ENCODE measurements at regions not wholly inside any gene's neighbourhood (a gene's known extent, or its start where the extent isn't known, plus 50 kb on each side); places are given as distances from the start of the nearest gene placed in this dataset.
"Not testable (repeated sequence)": the region's sequence is repeated elsewhere in the genome, so short reads cannot be mapped to it uniquely, and the experiment has no call there.

DNA sequence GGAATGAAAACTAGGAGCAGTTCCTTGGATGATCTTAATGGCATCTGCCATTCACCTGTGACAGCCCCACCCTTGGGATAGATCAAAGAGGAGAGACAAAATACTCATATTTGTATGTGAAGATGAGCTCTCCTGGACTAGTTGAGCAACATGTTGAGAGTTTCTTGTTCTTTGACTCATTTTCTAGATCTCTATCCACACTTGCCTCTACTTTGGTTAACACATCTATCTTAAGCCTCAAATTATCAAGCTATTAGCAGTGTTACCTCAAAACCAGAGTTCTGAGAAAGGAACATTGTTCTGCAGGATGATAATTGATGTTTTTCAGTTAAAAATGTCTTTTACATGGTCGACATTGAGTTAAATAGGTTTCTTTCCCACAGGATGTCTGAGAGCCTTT is 94.2 kb upstream of the TEX13D start:
- DNase-seq: no peak

DNA sequence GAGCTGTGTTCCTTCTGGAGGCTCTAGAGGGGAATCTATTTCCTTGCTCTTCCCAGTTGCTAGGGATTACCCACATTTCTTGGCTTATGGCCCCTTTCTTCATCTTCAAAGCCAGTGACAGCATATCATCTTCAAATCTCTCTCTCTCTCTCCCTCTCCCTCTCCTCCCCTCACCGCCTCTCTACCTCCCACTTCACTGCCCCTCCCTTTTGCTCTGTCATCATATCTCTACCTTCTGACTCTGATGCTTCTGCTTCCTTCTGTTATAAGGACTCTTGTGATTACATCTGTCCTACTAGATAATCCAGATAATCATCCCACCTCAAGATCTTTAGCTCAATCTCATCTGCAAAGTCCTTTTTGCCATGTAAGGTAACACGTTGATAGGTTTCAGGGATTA is 93.1 kb upstream of the TEX13D start:
- DNase-seq: no peak

DNA sequence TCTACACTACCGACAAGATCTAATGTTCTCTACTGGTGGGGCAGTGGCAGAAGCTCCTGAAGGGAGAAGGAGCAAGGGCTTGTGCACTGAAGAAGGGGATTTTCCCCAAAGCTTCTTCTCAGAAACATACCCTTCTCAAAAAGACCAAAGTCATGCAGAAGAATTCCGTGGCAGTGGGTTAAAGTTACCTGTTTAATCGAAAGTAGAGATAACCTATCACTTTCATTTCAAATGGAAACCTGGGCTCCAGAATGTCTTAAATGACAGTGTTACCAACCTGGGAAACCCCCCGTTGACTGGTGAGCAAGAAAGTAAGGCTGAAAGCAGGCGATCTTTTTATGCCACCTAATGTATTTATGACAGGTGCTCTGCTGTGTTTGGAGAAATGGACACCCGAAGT is 92.5 kb upstream of the TEX13D start:
- no peak for DNase-seq

DNA sequence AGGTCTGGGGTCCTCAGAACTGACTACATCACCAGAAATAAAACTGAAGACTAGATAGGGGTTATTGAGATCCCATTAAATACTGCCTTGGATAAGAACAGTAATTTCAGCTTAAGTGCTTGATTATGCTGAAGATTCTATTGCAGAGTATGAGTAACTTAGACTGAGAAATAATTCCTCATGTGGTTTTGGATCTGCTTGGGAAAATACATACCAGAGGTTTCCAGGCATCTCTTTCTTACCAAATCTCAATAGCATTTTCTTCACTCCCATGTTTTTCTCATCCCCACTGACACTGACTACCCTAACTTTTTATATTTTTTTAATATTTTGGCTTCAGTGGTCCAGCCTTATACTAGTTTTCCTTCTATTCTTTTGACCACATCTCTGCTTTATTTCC is 92.0 kb upstream of the TEX13D start:
- DNase-seq: no peak

DNA sequence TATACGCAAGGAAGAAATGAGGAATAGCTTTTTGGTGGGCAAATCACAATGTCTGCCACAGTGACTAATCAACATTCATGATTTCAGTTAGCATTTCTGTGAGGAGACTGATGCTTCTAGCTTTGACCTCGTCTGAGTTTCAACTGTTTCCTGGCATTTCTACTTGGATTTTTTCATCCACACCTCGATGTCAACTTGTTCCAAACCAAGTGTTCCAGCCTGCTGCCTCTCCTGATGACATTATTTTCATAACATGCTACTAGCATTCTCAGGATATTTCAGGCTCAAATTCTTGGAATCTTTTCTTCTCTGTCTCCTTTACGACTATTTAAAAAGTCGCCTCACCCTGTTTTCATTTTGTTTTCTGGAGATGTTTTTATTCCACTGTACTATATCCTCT is 90.3 kb upstream of the TEX13D start:
- DNase-seq: no peak

DNA sequence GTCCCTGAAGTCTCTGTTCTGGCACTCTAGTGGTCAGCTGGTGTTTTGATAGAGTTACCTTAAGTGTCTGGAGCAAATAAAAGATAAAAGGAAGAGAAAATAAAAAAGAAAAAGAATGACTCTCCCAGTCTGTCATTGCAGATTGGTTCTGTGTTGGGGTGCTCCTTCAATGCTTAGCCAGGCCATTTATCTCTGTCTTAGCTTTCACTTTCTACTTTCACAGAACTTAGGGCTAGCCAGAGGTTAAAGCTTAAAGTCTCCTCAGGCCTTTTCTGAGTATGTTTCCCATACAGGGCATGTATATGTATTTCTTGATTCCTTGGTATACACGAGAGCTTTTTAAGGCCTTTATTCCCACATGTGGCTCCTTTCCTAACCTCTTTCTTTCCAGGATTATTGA is 83.1 kb upstream of the TEX13D start:
- DNase-seq: no peak

DNA sequence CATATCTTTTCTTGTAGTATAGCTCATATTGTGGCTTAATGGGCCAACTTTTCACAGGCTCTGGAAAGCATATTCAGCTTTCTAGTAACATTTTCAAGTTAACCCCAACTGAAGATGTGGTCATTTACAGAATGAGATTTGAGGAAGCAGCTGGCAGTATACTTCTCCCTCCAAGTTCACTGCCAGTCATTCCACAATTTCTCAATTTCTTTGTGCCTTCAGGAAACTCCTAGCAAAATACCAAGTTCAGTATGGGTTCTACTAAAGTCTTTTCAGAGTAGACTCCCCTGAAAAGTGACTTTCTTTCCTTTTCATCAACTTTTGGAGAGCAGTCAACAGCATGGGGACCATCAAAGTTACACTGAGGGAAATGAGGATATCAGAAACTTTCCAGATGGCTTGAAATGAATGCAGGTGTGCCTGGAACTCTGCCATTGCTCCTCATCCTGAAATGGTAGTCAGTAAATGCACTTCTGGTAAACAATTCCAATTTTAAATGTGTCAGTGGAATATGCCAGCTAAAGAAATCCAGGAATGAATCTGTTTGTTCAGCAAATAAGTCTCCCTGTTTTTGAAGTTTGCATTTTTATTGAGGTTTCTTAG is 81.5 kb upstream of the TEX13D start:
- DNase-seq: no peak

DNA sequence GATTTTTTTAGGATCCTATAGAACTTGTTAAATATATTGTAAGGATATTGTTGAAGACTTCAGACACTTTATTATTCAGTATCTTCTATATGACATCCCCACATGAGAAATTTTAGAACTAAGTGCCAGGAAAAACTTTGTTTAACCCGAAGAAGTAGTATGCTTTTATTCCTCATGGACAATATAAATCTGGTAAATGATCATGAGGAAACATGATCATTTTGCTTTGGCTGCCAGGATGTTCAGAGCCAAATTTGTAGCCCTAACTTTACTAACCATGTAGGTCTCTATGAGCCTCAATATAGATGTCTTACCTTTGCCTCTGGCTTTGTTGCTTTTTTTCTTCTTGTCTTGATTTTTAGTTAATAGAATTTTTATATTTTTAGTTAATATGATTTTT is 77.8 kb upstream of the TEX13D start:
- DNase-seq: no peak

DNA sequence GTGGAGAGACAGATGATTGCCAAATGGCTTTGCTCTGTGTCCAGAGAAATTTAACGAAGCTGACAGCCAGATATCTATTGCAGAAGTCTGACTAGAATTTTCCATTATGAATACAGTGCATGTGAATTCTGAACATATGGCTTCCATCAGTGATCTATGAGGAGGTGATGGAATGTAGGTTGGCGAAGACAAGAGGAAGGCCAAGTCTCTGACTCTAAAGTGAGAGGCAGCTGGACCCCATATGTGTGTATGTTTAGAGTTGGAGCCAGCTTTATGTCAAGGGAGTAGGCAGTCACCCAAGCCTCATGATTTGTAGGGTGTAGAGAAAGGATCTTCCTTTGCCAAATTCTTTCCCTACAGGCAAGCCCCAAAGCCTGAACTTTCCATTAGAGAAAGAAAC is 76.2 kb upstream of the TEX13D start:
- no peak for DNase-seq

DNA sequence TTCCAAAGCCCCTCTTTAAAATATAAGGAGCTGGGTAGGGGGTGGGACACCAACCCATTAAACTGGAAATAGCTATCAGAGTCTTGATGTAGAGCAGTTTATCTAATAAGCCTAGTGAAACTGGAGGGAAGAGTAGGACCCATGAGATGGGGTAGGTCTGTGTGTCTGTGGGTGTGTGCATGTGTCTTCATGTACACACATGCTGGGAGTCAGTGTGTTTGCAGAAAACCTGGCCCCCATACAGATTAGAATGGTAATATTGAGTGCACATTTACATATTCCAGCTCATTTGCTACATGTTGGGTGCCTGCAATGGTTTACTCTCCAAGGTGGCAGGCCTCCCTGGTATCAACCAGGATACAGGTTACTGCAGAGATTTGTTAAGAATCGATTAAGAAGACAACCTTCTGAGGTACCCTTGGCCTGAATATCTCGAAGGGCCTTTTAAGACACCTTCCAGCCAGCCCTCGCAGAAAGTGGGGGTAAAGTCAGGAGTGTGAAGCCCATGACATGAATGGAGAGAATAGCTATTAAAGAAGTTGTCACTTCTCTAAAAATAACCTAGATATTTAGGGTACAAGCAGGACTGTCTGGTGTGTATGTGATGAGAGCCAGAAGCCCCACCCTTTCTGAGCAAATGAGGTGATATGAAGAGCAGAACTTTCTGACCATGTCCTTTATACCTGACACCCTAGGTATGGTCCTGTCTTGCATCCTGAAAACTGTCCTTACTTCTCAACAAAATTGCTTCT is 75.7 kb upstream of the TEX13D start:
- no peak for DNase-seq

DNA sequence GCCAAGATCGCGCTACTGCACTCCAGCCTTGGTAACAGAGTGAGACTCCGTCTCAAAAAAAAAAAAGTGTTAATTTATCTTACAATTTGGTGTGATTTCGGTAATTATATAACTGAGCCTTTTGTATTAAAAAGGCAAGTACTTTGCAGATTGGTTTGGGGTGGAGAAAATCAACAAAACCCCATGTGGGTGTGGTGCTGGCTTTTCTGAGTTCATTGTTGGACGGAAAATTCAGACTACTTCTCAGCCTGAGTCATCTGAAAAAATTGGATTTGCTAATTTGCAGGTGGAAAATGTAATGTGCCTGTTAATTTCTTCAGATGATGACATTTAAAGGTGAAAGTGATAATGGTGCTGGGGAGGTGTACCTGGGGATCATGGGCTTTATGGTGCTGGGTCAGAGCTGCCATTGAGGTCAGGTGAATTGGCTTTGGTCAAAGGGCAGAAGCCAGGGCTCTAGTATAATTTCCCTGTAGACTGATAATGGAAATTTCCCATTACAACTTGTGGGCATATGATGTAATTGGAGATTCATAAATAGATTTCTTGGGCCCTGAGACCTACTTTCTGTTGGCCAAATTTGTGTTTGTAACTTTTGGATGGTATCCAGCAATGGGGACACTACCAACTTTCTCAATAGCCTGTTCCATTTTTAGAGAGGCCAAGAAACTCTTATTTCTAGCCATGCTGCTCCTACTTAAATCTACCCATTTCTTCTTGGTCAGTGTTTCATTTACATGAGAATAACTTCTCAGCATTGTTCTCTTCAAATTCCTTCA is 74.3 kb upstream of the TEX13D start:
- no peak for DNase-seq

DNA sequence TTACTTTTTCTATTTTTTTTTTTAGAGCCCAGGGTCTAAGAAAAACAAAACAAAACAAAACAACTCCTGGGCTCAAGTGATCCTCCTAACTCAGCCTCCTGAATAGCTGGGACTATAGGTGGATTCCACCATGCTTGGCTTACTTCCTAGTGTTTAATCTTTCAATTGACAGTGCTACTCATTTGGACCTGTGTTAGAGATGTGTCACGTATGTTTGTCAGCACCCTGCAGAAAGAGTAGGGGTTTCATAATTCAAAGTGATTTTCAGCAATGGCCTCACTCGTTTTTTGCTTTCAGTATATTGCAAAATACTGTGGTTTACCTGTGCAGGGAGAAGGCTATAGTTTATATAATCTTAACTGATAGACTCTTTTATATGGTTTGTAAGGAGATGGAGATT is 71.6 kb upstream of the TEX13D start:
- no peak for DNase-seq

DNA sequence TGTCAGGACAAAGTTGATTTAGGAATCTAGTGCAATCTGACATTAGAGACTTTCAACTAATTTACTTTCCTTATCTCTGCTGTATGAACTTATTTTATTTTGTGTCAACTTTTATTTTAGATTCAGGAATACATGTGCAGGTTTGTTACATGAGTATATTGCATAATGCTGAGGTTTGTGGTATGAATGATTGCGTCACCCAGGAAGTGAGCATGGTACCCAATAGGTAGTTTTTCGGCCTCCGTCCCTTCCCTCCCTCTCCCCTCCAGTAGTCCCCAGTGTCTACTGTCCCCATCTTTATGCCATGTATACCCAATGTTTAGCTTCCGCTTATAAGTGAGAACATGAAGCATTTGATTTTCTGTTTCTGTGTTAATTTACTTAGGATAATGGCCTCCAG is 68.7 kb upstream of the TEX13D start:
- DNase-seq: no peak

DNA sequence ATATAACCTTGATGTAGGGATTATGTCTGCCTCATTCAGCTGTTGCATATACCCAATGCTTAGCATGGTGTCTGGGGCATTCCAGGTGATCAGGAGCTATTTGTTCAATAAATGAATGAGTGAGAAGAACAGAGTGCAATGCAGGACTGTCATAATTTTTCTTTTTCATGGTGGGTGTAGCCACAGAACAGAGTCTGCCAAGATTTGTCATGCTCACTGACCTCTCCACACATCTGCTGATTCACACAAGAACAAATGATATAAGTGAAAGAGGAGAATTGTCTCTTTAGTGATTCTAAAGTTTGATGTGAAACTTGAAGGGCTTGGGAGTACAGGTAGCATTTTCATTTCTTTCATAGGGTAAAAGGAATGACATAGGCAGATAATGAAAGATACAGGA is 64.4 kb upstream of the TEX13D start:
- no peak for DNase-seq

DNA sequence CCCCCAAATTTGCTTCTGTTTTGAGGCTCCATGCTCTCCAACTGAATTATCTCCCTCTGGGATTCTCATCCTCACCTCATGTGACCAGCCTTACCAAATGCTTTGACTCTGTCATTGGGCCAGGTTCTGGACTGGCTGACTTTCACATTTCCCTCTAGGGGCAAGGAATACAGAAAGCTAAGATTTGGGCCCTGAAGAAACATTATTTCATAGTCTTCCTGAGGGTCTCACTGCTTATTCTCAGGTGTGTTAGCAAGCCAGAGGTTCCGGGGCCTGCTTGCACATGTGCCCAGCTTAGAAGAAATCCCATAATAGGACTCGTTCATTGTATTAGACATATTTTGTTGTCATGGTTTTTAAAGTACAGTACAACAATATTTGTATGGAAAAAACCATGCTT is 62.6 kb upstream of the TEX13D start:
- DNase-seq: no peak

DNA sequence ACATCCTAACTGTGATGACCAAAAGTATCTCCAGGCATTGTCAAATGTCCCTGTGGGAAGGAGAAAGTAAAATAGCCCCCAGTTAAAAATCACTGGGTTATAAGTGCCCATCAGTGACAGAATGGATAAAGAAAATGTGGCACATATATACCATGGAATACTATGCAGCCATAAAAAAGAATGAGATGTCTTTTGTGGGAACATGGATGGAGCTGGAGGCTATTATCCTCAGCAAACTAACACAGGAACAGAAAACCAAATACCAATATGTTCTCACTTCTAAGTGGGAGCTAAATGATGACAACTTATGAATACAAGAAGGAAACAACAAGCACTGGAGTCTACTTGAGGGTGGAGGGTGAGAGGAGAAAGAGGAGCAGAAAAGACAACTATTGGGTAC is 60.9 kb upstream of the TEX13D start:
- DNase-seq: not testable (repeated sequence)

DNA sequence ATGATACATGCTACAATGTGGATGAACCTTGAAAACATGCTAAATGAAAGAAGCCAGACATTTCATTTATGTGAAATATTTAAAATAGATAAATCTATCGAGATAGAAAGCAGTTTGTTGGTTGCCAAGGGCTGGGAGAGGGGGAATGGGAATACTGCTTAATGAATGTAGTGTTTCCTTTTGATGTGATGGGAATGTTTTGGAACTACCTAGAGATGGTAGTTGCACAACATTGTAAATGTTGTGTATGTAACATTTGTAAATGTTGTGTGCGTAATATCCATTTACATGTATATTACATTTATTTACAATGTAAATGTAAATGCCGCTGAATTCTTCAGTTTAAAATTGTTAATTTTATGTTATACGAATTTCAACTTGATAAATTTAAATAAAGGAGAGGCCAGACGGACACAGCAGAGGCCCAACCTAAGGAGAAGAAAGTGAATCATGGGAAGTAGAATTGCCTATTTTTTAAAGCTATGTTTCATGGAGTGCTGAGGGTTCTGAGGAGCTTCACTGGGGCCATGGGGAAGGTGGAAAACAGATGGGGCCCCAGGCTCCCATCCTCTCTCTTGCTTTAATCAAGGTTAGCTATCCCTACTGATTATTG is 60.0 kb upstream of the TEX13D start:
- no peak for DNase-seq

DNA sequence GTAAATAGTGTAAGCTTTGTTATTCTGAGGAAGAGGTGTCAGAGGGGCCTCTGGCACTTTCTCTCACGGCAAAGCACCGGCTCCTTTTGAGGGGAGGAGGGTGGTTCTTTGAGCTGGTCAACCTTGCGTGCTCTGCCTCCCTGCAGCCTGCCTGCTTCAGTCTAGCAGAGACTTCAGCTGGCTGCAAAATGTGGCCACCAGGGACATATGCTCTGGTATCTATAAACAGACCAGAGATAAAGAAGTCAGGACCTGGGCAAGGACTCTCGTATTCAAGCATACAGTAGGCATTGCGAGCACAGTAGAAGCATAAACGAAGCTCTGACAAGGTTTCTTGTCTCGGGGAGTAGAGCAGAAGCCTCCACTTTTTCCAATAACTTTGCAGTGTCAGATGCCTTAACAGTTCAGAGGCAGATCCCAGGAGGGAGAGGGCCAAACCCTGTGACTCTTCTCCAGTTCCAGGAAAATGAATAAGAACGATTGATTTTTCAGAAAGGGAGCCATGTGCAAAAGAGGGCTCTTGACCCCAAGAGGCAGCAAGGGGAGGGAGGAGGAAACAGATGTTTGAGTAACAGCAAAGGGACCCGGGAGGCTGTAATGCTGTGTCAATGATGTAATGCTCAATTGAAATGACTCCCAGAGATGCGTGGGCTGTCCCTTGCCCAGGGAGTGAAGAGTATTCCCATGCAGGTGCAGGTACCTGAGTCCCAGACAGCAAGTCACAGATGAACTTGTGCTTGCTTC is 57.9 kb upstream of the TEX13D start:
- DNase-seq: no peak

DNA sequence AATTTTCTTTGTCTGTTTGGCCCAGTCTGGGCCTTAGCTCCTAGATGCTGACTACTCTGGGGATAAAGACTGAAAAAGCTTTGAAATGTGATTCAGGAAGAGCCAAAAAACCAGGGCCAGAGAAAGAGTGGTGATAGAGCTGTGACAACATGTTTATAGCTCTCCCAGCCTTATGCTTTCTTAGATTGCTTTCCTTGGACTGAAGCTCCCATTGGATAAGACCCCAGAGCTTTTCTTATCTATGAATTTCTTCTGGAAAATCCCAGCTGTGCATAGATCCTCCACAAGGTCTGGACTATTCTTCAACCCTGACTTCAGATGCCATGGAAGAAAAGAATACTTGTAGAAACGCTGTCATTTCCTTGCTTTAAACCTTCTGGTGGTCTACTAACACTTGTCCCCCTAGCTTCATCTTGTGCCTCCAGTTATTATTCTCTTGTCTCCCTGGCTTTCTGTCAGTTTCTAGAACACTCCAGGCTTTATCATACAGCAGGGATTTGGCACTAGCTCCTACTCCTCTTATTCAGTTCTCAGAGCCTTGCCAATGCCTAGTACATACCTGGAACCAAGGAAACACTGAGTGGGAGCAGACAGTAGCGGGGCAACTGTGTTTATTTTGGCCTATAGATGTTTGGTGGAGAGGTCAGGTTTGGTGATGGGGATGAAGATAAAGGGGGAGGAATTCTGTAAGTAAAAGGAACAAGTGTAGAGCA is 57.1 kb upstream of the TEX13D start:
- DNase-seq: no peak

DNA sequence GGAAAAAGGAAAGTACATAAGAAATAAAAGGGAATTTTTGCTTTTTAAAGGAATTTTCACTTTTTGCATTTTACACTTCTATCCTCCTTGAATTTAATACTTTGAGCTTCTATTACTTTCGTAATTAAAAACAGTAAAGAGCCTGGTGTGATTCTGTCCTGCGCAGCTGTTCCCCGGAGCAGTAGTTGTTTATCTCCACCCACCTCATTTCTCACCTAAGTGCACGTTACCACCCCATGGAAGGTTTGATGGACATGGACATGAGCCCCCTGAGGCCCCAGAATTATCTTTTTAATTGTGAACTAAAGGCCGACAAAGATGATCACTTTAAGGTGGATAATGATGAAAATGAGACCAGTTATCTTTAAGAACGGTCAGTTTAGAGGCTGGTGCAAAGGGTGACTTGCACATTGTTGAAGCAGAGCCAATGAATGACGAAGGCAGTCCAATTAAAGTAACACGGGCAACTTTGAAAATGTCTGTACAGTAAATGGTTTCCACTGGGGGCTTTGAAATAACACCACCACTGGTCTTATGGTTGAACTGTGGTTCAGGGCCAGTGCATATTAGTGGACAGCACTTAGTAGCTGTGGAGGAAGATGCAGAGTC is 52.1 kb upstream of the TEX13D start:
- no peak for DNase-seq

DNA sequence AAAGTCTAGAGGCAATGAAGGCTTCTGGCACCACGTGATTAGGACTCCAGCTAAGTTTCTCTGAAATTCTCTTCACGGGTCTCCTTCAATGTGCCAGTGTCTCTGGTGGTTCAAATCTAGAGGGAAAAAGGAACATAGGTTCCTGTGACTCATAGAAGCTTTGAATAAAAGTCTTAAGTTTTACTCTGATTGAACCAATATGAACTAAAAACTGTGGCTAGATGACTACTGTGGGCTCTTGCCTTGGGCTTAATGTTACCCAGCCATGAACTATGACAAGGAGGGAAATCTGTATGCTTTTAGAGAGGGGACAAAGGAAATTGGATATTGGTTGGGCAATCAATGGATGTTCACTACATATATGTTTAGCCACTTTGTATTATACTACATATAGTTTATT is 49.9 kb upstream of the TEX13D start:
- no peak for DNase-seq
